ENCODE measurements at regions not wholly inside any gene's neighbourhood (a gene's known extent, or its start where the extent isn't known, plus 50 kb on each side); places are given as distances from the start of the nearest gene placed in this dataset.
A peak's percentile ranks its signal among the peaks of the same experiment; 100 is the strongest.

- H3K4me3 ChIP-seq (ENCODE audit: low read depth in 1 of 2, low read length in 2 of 2): no peak overlapping the region
- H3K27ac ChIP-seq (ENCODE audit: low read length): no peak overlapping the region
- H3K9me3 ChIP-seq (ENCODE audit: control insufficient read depth in 1 of 2, low read length in 2 of 2): no peaks in the 10 kb centered on the region
- no peaks in the 10 kb centered on the region for H3K36me3 ChIP-seq (ENCODE audit: control insufficient read depth in 1 of 2, insufficient read depth in 2 of 2, low read length in 2 of 2)
- peaks cover 4 to 29% of the 10 kb centered on the region in 2 donors for H3K4me1 ChIP-seq (ENCODE audit: control insufficient read depth in 1 of 2, insufficient read depth in 2 of 2, low read length in 2 of 2)
- no peaks in the 10 kb centered on the region for H3K27me3 ChIP-seq (ENCODE audit: low read depth, low read length)
Measured at GRCh38 chr9:13588151-13589033, 308.9 kb upstream of the MPDZ start.

- Histone ChIP-seq H3K27ac (ENCODE audit: low read length) (no peak overlapping the region), H3K4me1 (ENCODE audit: control insufficient read depth in 1 of 2, insufficient read depth in 2 of 2, low read length in 2 of 2) (peaks cover 4 to 29% of the 10 kb centered on the region in 2 donors), H3K4me3 (ENCODE audit: low read depth in 1 of 2, low read length in 2 of 2) (no peak overlapping the region), H3K9me3 (ENCODE audit: control insufficient read depth in 1 of 2, low read length in 2 of 2) (no peaks in the 10 kb centered on the region), H3K36me3 (ENCODE audit: control insufficient read depth in 1 of 2, insufficient read depth in 2 of 2, low read length in 2 of 2) (no peaks in the 10 kb centered on the region), H3K27me3 (ENCODE audit: low read depth, low read length) (no peaks in the 10 kb centered on the region)
Measured at GRCh38 chr9:13587571-13587970, 308.1 kb upstream of the MPDZ start.

GRCh38 chr9:13586587-13587374 lies 307.3 kb upstream of the MPDZ start:
- Histone ChIP-seq H3K4me3 (ENCODE audit: low read depth in 1 of 2, low read length in 2 of 2) (peak overlapping the region in 1 of 2 donors; percentile 14), H3K4me1 (ENCODE audit: control insufficient read depth in 1 of 2, insufficient read depth in 2 of 2, low read length in 2 of 2) (peaks cover 4 to 29% of the 10 kb centered on the region in 2 donors), H3K27ac (ENCODE audit: low read length) (no peak overlapping the region), H3K27me3 (ENCODE audit: low read depth, low read length) (no peaks in the 10 kb centered on the region), H3K36me3 (ENCODE audit: control insufficient read depth in 1 of 2, insufficient read depth in 2 of 2, low read length in 2 of 2) (no peaks in the 10 kb centered on the region), H3K9me3 (ENCODE audit: control insufficient read depth in 1 of 2, low read length in 2 of 2) (no peaks in the 10 kb centered on the region)

- no peaks in the 10 kb centered on the region for H3K9me3 ChIP-seq (ENCODE audit: control insufficient read depth in 1 of 2, low read length in 2 of 2)
- H3K4me3 ChIP-seq (ENCODE audit: low read depth in 1 of 2, low read length in 2 of 2): no peak overlapping the region
- H3K36me3 ChIP-seq (ENCODE audit: control insufficient read depth in 1 of 2, insufficient read depth in 2 of 2, low read length in 2 of 2): no peaks in the 10 kb centered on the region
- no peak overlapping the region for H3K27ac ChIP-seq (ENCODE audit: low read length)
- H3K4me1 ChIP-seq (ENCODE audit: control insufficient read depth in 1 of 2, insufficient read depth in 2 of 2, low read length in 2 of 2): no peaks in the 10 kb centered on the region
- H3K27me3 ChIP-seq (ENCODE audit: low read depth, low read length): no peaks in the 10 kb centered on the region
Measured at GRCh38 chr9:13580760-13581159, 301.3 kb upstream of the MPDZ start.

- Histone ChIP-seq H3K36me3 (ENCODE audit: control insufficient read depth in 1 of 2, insufficient read depth in 2 of 2, low read length in 2 of 2) (no peaks in the 10 kb centered on the region), H3K9me3 (ENCODE audit: control insufficient read depth in 1 of 2, low read length in 2 of 2) (no peaks in the 10 kb centered on the region), H3K4me1 (ENCODE audit: control insufficient read depth in 1 of 2, insufficient read depth in 2 of 2, low read length in 2 of 2) (no peaks in the 10 kb centered on the region), H3K27me3 (ENCODE audit: low read depth, low read length) (no peaks in the 10 kb centered on the region), H3K27ac (ENCODE audit: low read length) (no peak overlapping the region), H3K4me3 (ENCODE audit: low read depth in 1 of 2, low read length in 2 of 2) (no peak overlapping the region)
Measured at GRCh38 chr9:13580131-13580530, 300.6 kb upstream of the MPDZ start.

- Histone ChIP-seq H3K27ac (ENCODE audit: low read length) (no peak overlapping the region), H3K9me3 (ENCODE audit: control insufficient read depth in 1 of 2, low read length in 2 of 2) (no peaks in the 10 kb centered on the region), H3K27me3 (ENCODE audit: low read depth, low read length) (no peaks in the 10 kb centered on the region)
Measured at GRCh38 chr9:13576101-13576500, 296.6 kb upstream of the MPDZ start.

GRCh38 chr9:13575558-13575957 lies 296.1 kb upstream of the MPDZ start:
- no peak overlapping the region for H3K27ac ChIP-seq (ENCODE audit: low read length)
- no peak overlapping the region for H3K4me3 ChIP-seq (ENCODE audit: low read depth in 1 of 2, low read length in 2 of 2)
- no peaks in the 10 kb centered on the region for H3K27me3 ChIP-seq (ENCODE audit: low read depth, low read length)
- H3K9me3 ChIP-seq (ENCODE audit: control insufficient read depth in 1 of 2, low read length in 2 of 2): no peaks in the 10 kb centered on the region
- no peaks in the 10 kb centered on the region for H3K36me3 ChIP-seq (ENCODE audit: control insufficient read depth in 1 of 2, insufficient read depth in 2 of 2, low read length in 2 of 2)
- no peaks in the 10 kb centered on the region for H3K4me1 ChIP-seq (ENCODE audit: control insufficient read depth in 1 of 2, insufficient read depth in 2 of 2, low read length in 2 of 2)

More at GRCh38 chr9:13576101-13576500, 296.6 kb upstream of the MPDZ start:
- Histone ChIP-seq H3K4me3 (ENCODE audit: low read depth in 1 of 2, low read length in 2 of 2) (no peak overlapping the region), H3K36me3 (ENCODE audit: control insufficient read depth in 1 of 2, insufficient read depth in 2 of 2, low read length in 2 of 2) (no peaks in the 10 kb centered on the region), H3K4me1 (ENCODE audit: control insufficient read depth in 1 of 2, insufficient read depth in 2 of 2, low read length in 2 of 2) (no peaks in the 10 kb centered on the region)

GRCh38 chr9:13570068-13570974 lies 290.8 kb upstream of the MPDZ start:
- H3K9me3 ChIP-seq (ENCODE audit: control insufficient read depth in 1 of 2, low read length in 2 of 2): no peaks in the 10 kb centered on the region
- H3K27ac ChIP-seq (ENCODE audit: low read length): peak overlapping the region; percentile 4
- H3K36me3 ChIP-seq (ENCODE audit: control insufficient read depth in 1 of 2, insufficient read depth in 2 of 2, low read length in 2 of 2): no peaks in the 10 kb centered on the region
- peaks cover 3 to 7% of the 10 kb centered on the region in 2 donors for H3K4me1 ChIP-seq (ENCODE audit: control insufficient read depth in 1 of 2, insufficient read depth in 2 of 2, low read length in 2 of 2)
- H3K27me3 ChIP-seq (ENCODE audit: low read depth, low read length): no peaks in the 10 kb centered on the region
- H3K4me3 ChIP-seq (ENCODE audit: low read depth in 1 of 2, low read length in 2 of 2): no peak overlapping the region

GRCh38 chr9:13569602-13570067 lies 290.1 kb upstream of the MPDZ start:
- Histone ChIP-seq H3K9me3 (ENCODE audit: control insufficient read depth in 1 of 2, low read length in 2 of 2) (no peaks in the 10 kb centered on the region), H3K36me3 (ENCODE audit: control insufficient read depth in 1 of 2, insufficient read depth in 2 of 2, low read length in 2 of 2) (no peaks in the 10 kb centered on the region), H3K27ac (ENCODE audit: low read length) (peak overlapping the region; percentile 4), H3K4me3 (ENCODE audit: low read depth in 1 of 2, low read length in 2 of 2) (no peak overlapping the region), H3K4me1 (ENCODE audit: control insufficient read depth in 1 of 2, insufficient read depth in 2 of 2, low read length in 2 of 2) (peaks cover 3 to 7% of the 10 kb centered on the region in 2 donors), H3K27me3 (ENCODE audit: low read depth, low read length) (no peaks in the 10 kb centered on the region)

- peaks cover 3 to 7% of the 10 kb centered on the region in 2 donors for H3K4me1 ChIP-seq (ENCODE audit: control insufficient read depth in 1 of 2, insufficient read depth in 2 of 2, low read length in 2 of 2)
Measured at GRCh38 chr9:13568841-13569601, 289.5 kb upstream of the MPDZ start.

More at GRCh38 chr9:13568841-13569601, 289.5 kb upstream of the MPDZ start:
- no peaks in the 10 kb centered on the region for H3K36me3 ChIP-seq (ENCODE audit: control insufficient read depth in 1 of 2, insufficient read depth in 2 of 2, low read length in 2 of 2)
- H3K27me3 ChIP-seq (ENCODE audit: low read depth, low read length): no peaks in the 10 kb centered on the region
- H3K27ac ChIP-seq (ENCODE audit: low read length): peak overlapping the region; percentile 59
- no peaks in the 10 kb centered on the region for H3K9me3 ChIP-seq (ENCODE audit: control insufficient read depth in 1 of 2, low read length in 2 of 2)
- peak overlapping the region; percentile 28 to 52 for H3K4me3 ChIP-seq (ENCODE audit: low read depth in 1 of 2, low read length in 2 of 2)

Data from muscle layer of duodenum (tissue), 2 donors.